GM19035 (cell line): ENCODE measurements at regions not wholly inside any gene's neighbourhood (a gene's known extent, or its start where the extent isn't known, plus 50 kb on each side); places are given as distances from the start of the nearest gene placed in this dataset.
A peak's percentile ranks its signal among the peaks of the same experiment; 100 is the strongest.

Experiments used
- ATAC-seq: cut with Tn5 transposase; IDR thresholded peaks from one replicate; pipeline ENCODE4 v1.9.1; 2021; ENCODE audit not compliant: unreplicated experiment

DNA sequence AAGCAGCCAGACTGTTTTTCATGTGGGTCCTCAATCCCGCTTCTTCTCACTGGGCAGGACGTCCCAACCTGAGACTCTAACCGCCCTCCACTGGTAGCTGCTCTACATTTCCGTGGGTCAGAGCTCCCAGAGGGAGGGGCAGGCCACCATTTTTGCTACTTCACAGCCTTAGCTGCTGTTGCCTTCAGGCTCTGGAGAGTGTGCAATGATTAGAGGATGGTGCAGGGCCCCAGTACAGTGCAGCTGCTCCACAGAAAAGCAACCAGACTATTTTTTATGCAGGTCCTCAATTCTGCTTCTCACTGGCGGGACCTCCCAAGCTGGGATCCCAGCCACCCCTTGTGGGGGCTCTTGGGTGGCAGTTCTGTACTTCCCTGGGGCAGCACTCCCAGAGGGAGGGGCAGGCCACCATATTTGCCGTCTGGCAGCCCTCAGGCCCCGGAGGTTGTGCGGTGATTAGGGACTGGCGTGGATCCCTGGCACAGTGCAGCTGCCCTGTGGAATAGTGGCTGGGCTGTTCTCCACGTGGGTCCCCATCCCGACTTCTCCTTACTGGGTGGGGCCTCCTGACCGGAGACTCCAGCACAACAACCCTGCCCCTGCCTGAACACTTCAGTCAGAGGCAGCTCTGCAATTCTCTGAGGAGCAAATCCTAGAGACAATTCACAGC is 647.6 kb upstream of the PKN2 start:
- ATAC-seq: no peak

DNA sequence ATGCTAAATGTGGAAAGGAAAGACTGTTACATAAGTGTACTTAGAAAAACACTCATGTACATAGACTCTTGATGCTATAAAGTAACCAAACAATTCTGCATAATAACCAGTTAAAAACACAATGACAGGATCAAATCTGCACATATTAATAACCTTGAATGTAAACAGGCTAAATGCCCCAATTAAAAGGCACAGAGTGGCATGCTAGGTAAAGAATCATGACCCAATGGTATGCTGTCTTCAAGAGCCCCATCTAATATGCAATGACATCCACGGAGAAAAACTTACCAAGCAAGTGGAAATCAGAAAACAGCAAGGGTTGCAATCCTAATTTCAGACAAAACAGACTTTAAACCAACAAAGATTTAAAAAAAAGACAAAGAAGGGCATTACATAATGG is 644.8 kb upstream of the PKN2 start:
- ATAC-seq: no peak

DNA sequence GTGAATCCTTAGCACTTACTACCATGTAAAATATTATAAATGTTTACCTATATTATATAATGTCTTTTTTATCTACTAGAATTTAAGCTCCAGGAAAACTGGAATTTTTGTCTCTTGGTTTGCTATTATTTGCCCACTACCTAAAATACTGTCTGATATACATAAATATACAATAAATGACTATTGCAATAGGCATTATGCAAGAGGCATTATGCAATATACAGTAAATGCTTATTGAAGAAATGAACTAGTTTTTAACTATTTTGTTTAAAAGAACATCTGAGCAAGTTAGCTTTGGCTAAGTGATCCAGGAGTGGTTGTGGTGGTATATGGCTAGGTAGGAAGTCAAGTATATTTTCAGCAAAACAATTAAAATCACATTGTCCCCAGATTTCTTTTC is 640.2 kb upstream of the PKN2 start:
- no peak for ATAC-seq

DNA sequence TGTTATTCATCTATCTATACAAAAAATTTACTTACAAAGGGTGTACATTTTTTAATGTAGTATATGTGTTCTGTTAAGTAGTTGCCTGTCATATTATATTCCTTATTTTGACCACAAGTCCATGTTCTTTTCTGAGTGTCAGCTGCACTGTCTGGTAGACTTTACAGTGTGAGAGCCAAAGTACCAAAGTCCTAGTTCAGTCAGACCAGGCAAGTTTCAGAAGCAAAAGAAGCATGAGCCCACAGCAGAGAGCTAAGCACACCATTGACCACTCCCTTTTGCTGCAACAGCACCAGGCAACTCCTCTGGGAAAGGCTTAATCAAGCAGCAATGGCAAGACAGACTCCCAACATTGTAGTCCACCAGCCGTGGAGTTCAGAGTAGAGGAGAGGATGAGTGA is 631.9 kb upstream of the PKN2 start:
- no peak for ATAC-seq

- ATAC-seq: no peak
Measured at GRCh38 chr1:88053065-88053464, 631.0 kb upstream of the PKN2 start.

DNA sequence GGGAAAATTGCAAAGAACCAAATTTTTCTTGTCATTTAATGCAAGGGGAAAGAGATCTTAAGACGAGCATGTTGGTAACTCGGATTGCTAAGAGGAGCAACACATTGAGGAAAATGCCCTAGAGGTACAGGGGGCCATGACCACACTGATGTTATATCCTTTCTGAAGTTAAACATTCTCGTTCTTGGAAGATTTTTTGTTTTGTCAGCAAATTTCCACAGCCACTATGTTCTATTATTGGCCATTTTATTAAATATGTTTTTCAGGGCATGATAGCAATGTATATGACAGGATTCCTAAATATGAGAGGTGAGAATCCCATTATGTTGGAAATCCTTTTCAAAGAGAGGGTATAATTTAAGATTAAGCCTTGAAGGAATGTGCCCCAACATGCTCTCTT is 627.2 kb upstream of the PKN2 start:
- no peak for ATAC-seq

DNA sequence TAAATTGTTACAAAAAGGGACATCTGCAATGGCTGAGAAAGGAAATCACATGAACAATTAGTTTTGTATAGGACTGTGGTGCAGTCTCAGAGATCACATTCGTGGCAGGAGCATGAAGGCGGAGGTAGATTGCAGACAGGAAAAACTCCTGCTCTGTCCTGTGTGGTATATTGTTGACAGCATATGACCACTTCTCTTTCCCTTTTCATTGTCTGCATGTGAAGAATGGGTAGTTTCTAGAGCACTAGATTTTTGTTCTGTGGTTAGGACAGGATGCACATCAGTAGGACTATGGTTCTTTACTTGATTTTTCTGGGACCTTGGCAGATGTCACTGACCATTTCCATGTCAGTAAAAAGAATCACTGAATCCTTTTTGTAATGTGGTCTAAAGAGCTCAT is 625.9 kb upstream of the PKN2 start:
- no peak for ATAC-seq

GRCh38 chr1:88060112-88060673 is 623.9 kb upstream of the PKN2 start:
- no peak for ATAC-seq

DNA sequence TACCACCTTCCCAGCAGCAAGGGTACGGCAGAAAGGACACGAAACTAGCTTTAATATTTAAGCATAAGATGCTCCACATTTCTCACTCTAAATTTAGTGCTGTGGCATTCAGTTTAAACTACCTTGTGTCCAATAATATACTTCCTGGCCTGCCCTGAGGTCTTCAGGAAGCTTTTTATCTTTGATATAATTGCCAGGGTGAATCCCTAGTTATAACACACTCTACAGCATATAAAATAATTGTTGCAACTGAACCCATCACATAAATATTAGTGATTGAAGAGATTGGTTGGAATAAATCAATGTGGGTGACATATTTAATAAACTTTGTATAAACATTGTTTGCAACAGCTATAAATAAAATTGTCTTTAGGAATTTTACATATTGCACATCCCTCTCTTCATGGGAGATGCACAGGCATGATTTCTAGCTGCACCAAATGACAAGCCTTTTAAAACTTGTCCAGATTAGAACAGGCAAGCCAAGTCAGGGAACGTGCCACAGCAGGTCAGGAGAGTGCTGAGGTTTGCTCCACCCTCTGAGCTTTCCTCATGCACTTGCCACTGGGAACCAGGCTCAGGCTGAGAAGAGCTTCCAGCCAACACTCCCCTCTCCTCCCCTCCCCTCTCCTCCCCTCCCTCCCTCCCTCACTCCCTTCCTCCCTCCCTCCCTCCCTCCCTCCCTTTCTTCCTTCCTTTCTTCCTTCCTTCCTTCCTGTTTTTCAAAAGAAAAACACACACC is 623.2 kb upstream of the PKN2 start:
- ATAC-seq: no peak

- peak; percentile 70 for ATAC-seq
Measured at GRCh38 chr1:88061492-88062177, 622.4 kb upstream of the PKN2 start.

DNA sequence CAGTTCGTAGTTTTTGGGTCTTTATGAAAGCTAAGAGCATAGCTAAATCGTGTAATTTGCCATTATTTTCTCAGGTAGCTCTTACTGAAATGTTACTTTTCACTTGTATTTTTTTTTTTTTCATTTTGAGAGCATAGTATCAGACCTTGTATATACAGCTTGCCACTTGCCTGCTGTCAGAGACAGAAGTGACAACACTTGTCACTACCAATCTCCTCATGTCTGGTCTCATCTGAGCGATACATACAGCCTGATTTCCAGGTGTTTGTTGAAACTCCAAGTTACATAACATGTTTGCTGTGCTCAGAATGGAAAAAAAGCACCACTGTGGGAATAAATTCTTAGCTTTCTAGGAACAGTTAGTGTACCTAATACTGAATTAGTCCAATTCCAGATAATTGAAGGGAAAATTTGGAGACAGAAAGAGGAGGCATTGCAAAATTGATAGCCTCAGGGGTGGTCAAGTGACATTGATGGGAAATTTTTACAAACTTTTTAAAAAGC is 621.4 kb upstream of the PKN2 start:
- ATAC-seq: no peak

- ATAC-seq: no peak
Measured at GRCh38 chr1:88063605-88064004, 620.5 kb upstream of the PKN2 start.

- ATAC-seq: no peak
Measured at GRCh38 chr1:88068407-88068960, 615.6 kb upstream of the PKN2 start.

DNA sequence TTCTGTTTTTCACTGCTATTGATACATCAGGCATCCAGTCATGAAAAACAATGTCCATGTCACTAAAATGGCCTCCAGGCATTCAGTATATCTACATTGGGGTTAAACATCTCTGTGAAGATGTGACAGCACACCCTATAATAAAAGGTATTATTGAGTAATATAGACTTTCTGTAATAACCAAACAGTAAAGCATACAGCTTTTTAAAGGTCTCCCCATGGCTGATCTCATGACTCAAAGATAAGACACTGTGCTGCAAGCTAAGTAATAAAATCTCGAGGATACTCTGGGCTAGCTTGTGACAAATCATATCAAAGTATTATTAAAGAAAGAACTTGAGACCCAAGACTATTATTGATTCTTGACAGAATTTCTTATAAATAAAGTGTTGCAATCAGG is 613.1 kb upstream of the PKN2 start:
- no peak for ATAC-seq

GRCh38 chr1:88074661-88075060 is 609.4 kb upstream of the PKN2 start:
- no peak for ATAC-seq

DNA sequence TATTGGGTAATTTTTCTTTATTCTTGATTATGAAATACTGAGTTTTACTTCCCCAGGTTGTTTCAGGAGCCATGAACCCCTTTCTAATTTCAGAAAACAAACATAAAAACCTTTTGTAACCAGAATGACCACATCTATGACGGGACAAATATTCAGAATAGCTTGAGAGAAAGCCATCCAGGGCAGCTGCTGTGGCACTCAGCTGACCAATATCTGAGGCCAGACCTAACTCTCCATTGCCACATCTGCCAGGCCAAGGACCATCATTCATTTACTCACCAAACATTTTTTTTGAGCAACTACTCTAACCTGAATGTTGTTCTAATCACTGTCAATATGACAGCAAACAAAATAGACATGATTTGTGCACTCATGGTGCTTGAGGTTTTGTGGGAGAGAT is 608.3 kb upstream of the PKN2 start:
- ATAC-seq: no peak

GRCh38 chr1:88079036-88079435 is 605.0 kb upstream of the PKN2 start:
- no peak for ATAC-seq

DNA sequence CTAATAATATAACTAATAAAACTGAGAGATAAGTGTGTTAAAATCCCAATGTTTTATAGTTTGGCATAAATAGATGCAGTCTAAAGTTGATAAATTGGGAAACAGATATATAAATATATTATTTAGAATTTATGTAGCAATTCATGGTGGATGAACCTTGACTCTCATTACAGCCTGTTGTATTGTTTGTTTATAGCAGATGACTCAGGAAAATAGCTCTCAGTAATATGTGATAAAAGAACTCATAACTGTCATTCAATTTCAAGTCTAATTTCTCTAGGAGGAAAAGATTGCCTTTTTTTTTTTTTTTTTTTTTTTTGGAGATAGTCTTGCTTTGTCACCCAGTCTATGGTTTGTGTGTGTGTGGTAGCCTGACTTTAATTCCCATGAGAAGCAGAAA is 603.2 kb upstream of the PKN2 start:
- ATAC-seq: no peak

GRCh38 chr1:88088481-88088880 is 595.6 kb upstream of the PKN2 start:
- no peak for ATAC-seq

GRCh38 chr1:88089961-88090360 is 594.1 kb upstream of the PKN2 start:
- no peak for ATAC-seq

GRCh38 chr1:88098881-88099280 is 585.2 kb upstream of the PKN2 start:
- ATAC-seq: no peak
